SK-N-SH (cell line): ENCODE measurements at regions not wholly inside any gene's neighbourhood (a gene's known extent, or its start where the extent isn't known, plus 50 kb on each side); places are given as distances from the start of the nearest gene placed in this dataset.

Experiments
- CTCF ChIA-PET: fragments of 300-600, 350-600 bp; formaldehyde crosslinking; extraction: SDS; loops from one replicate; lab custom pipeline; 2021; lab: Yijun Ruan, JAX
- POLR2A ChIA-PET: fragments of 350-600 bp; sonication (Branson Sonifier 250); formaldehyde crosslinking; extraction: SDS; loops from one replicate; lab custom pipeline; 2020; ENCODE audit warnings: antibody characterized with exemption, inconsistent platforms; lab: Yijun Ruan, JAX
- DNase-seq: peaks from one replicate; pipeline ENCODE4 v3.0.0; 2012
- H2AFZ ChIP-seq: fragments of 200-600 bp; sonication (generic); 2 replicates; pipeline ENCODE4 v1.8.1; 2016; ENCODE audit warnings: antibody characterized with exemption, mild to moderate bottlenecking, low read depth
- H3F3A ChIP-seq: fragments of 200-600 bp; sonication (generic); replicated peaks from 2 replicates; pipeline ENCODE3; 2016; ENCODE audit warnings: antibody characterized with exemption, mild to moderate bottlenecking; ENCODE audit not compliant: insufficient read depth
- H3K27ac ChIP-seq, 2 experiments: fragments of 200-500 bp in 1 of 2; fragments of 200-600 bp in 1 of 2; sonication (Bioruptor generic) in 1 of 2; sonication (generic), shearing (Covaris generic) in 1 of 2; 2 replicates each; pipeline versions ENCODE4 v1.5.1 to v1.6.1; 2014 to 2016; ENCODE audit warnings: low read depth in 2 of 2, inconsistent platforms in 1 of 2, low read length in 1 of 2, mild to moderate bottlenecking in 1 of 2, mixed read lengths in 1 of 2
- H3K27me3 ChIP-seq: fragments of 200-600 bp; sonication (generic), shearing (Covaris generic); 2 replicates; pipeline ENCODE4 v1.6.1; 2016; ENCODE audit warnings: mixed run types; ENCODE audit not compliant: insufficient read depth
- H3K36me3 ChIP-seq, 2 experiments: fragments of 200-500 bp in 1 of 2; fragments of 200-600 bp in 1 of 2; sonication (Bioruptor generic) in 1 of 2; sonication (generic) in 1 of 2; replicated peaks in 1 of 2; 2 replicates each; pipeline versions ENCODE3 to v1.5.1; 2014 to 2016; ENCODE audit warnings: low read length in 1 of 2, mild to moderate bottlenecking in 1 of 2; ENCODE audit not compliant: insufficient read depth in 2 of 2, control insufficient read depth in 1 of 2
- H3K4me1 ChIP-seq, 2 experiments: fragments of 200-500 bp in 1 of 2; fragments of 200-600 bp in 1 of 2; sonication (Bioruptor generic) in 1 of 2; sonication (generic), shearing (Covaris generic) in 1 of 2; 2 replicates each; pipeline versions ENCODE4 v1.5.1 to v1.6.1; 2014 to 2016; ENCODE audit warnings: low read depth in 1 of 2, low read length in 1 of 2, mixed run types in 1 of 2; ENCODE audit not compliant: insufficient read depth in 2 of 2, control insufficient read depth in 1 of 2
- H3K4me2 ChIP-seq: fragments of 200-600 bp; sonication (generic), shearing (Covaris generic); 2 replicates; pipeline ENCODE4 v1.6.1; 2017; ENCODE audit warnings: mixed run types
- H3K4me3 ChIP-seq, 2 experiments: fragments of 200-500 bp in 1 of 2; fragments of 200-600 bp in 1 of 2; sonication (Bioruptor generic) in 1 of 2; sonication (generic), shearing (Covaris generic) in 1 of 2; 2 replicates each; pipeline versions ENCODE4 v1.5.1 to v1.8.1; 2014 to 2016; ENCODE audit warnings: low read depth in 2 of 2, inconsistent platforms in 1 of 2, low read length in 1 of 2, mild to moderate bottlenecking in 1 of 2, mixed read lengths in 1 of 2, moderate library complexity in 1 of 2
- H3K79me2 ChIP-seq: fragments of 200-600 bp; sonication (generic); 2 replicates; pipeline ENCODE4 v1.8.1; 2017; ENCODE audit warnings: mild to moderate bottlenecking; ENCODE audit not compliant: insufficient read depth
- H3K9ac ChIP-seq: fragments of 200-600 bp; sonication (generic); 2 replicates; pipeline ENCODE4 v1.6.1; 2017; ENCODE audit warnings: mixed run types
- H3K9me2 ChIP-seq: fragments of 200-600 bp; sonication (generic); 2 replicates; pipeline ENCODE4 v1.6.1; 2017; ENCODE audit warnings: mixed run types
- H3K9me3 ChIP-seq: fragments of 200-600 bp; sonication (generic); 2 replicates; pipeline ENCODE4 v1.6.1; 2017; ENCODE audit warnings: mixed run types, mild to moderate bottlenecking, moderate library complexity
- H4K20me1 ChIP-seq: fragments of 200-600 bp; sonication (generic); 2 replicates; pipeline ENCODE4 v1.6.1; 2017; ENCODE audit warnings: mild to moderate bottlenecking, mixed run types; ENCODE audit not compliant: insufficient read depth
- EP300 ChIP-seq, 2 experiments: IDR thresholded peaks; 2 replicates each; pipeline versions ENCODE4 v1.4.0 to v1.6.1; 2012; ENCODE audit warnings: borderline replicate concordance in 1 of 2, low read depth in 1 of 2, low read length in 1 of 2
- EZH2phosphoT487 ChIP-seq: fragments of 200-600 bp; sonication (generic); IDR thresholded peaks from 2 replicates; pipeline ENCODE4 v1.6.1; 2017; ENCODE audit warnings: low read depth, mixed run types, mild to moderate bottlenecking, antibody characterized with exemption, moderate library complexity, borderline replicate concordance
- FOXM1 ChIP-seq: IDR thresholded peaks from 2 replicates; pipeline ENCODE4 v1.4.0; 2012; ENCODE audit warnings: low read depth, mild to moderate bottlenecking
- MEF2A ChIP-seq: IDR thresholded peaks from 2 replicates; pipeline ENCODE4 v1.4.0; 2012; ENCODE audit warnings: low read depth, borderline replicate concordance
- RCOR1 ChIP-seq: fragments of 150-350 bp; IDR thresholded peaks from 2 replicates; pipeline ENCODE4 v1.6.1; 2017; ENCODE audit warnings: antibody characterized with exemption, low read length
- TAF1 ChIP-seq: IDR thresholded peaks from 2 replicates; pipeline ENCODE4 v1.6.1; 2012; ENCODE audit warnings: low read depth, mild to moderate bottlenecking, low read length, moderate library complexity, borderline replicate concordance
- TEAD4 ChIP-seq: IDR thresholded peaks from 2 replicates; pipeline ENCODE4 v1.4.0; 2012; ENCODE audit warnings: mild to moderate bottlenecking, borderline replicate concordance; ENCODE audit not compliant: insufficient read depth
- USF1 ChIP-seq: IDR thresholded peaks from 2 replicates; pipeline ENCODE4 v1.4.0; 2012; ENCODE audit warnings: low read depth, borderline replicate concordance
- USF2 ChIP-seq: fragments of 150-350 bp; IDR thresholded peaks from 2 replicates; pipeline ENCODE4 v1.6.1; 2017; ENCODE audit warnings: antibody characterized with exemption, low read length, low read depth, borderline replicate concordance
- YY1 ChIP-seq: IDR thresholded peaks from 2 replicates; pipeline ENCODE4 v1.4.0; 2012; ENCODE audit warnings: low read depth, mild to moderate bottlenecking
- WGBS: methylation state at CpG from one replicate; pipeline ENCODE4 v1.1.6; 2017; ENCODE audit warnings: low lambda C conversion rate; 5-methylcytosine and 5-hydroxymethylcytosine counted together

- no peak for DNase-seq
- Histone ChIP-seq H3K36me3 (no peaks in the 10 kb centered on the region), H3F3A (no peaks in the 10 kb centered on the region), H3K9ac (no peak overlapping the region), H3K27ac (no peak overlapping the region), H3K4me1 (peaks cover 0 to 2% of the 10 kb centered on the region in 2 experiments; a peak in 1 of 4 replicates), H3K27me3 (no peaks in the 10 kb centered on the region), H3K4me2 (no peak overlapping the region), H3K9me2 (no peaks in the 10 kb centered on the region), H2AFZ (no peak overlapping the region), H4K20me1 (no peaks in the 10 kb centered on the region), H3K4me3 (no peak overlapping the region), H3K9me3 (no peaks in the 10 kb centered on the region), H3K79me2 (no peaks in the 10 kb centered on the region)
- ChIA-PET CTCF (no interaction called here), POLR2A (no interaction called here)
- TF ChIP-seq USF1 (no peak), USF2 (no peak), EP300 (IDR thresholded peaks at IDR 0.05; ENCODE audit: borderline replicate concordance in 1 of 2, low read depth in 1 of 2, low read length in 1 of 2) (no peak), TAF1 (no peak), EZH2phosphoT487 (no peak), RCOR1 (no peak), TEAD4 (no peak), YY1 (no peak), FOXM1 (no peak)
- WGBS = 59% methylated on average over 3 of the region's 4 CpGs
Measured at GRCh38 chr9:95725045-95725444, 150.4 kb upstream of the ERCC6L2 start.

GRCh38 chr9:95724253-95724991 lies 151.1 kb upstream of the ERCC6L2 start:
- Histone ChIP-seq H2AFZ (no peak overlapping the region), H3K9ac (no peak overlapping the region), H3K4me1 (peaks cover 0 to 2% of the 10 kb centered on the region in 2 experiments; a peak in 1 of 4 replicates), H3K9me2 (no peaks in the 10 kb centered on the region), H3K4me2 (no peak overlapping the region), H3K36me3 (no peaks in the 10 kb centered on the region), H4K20me1 (no peaks in the 10 kb centered on the region), H3F3A (no peaks in the 10 kb centered on the region), H3K9me3 (no peaks in the 10 kb centered on the region), H3K27ac (no peak overlapping the region), H3K79me2 (no peaks in the 10 kb centered on the region), H3K4me3 (no peak overlapping the region), H3K27me3 (no peaks in the 10 kb centered on the region)
- TF ChIP-seq USF2 = no peak
- no peak for TF ChIP-seq RCOR1
- TF ChIP-seq TAF1 = no peak
- no peak for TF ChIP-seq USF1
- no peak for TF ChIP-seq YY1
- TF ChIP-seq TEAD4 = no peak
- TF ChIP-seq MEF2A = no peak
- POLR2A ChIA-PET = no interaction called here
- no peak for DNase-seq
- WGBS = 72% methylated on average over 7 of the region's 7 CpGs
- CTCF ChIA-PET = no interaction called here
